GM19438 (cell line): ENCODE measurements at regions not wholly inside any gene's neighbourhood (a gene's known extent, or its start where the extent isn't known, plus 50 kb on each side); places are given as distances from the start of the nearest gene placed in this dataset.
"Not testable (repeated sequence)": the region's sequence is repeated elsewhere in the genome, so short reads cannot be mapped to it uniquely, and the experiment has no call there.

ENCODE experiments used
- ATAC-seq: cut with Tn5 transposase; IDR thresholded peaks from one replicate; pipeline ENCODE4 v1.9.1; 2021; ENCODE audit warnings: low read depth; ENCODE audit not compliant: unreplicated experiment

- ATAC-seq = no peak
Measured at GRCh38 chr12:82300611-82301010, 57.6 kb downstream of the CCDC59 start.

- no peak for ATAC-seq
Measured at GRCh38 chr12:82299319-82300025, 58.7 kb downstream of the CCDC59 start.

- ATAC-seq = no peak
Measured at GRCh38 chr12:82290415-82290814, 67.8 kb downstream of the CCDC59 start.

- ATAC-seq = not testable (repeated sequence)
Measured at GRCh38 chr12:82281335-82281734, 76.9 kb downstream of the CCDC59 start.

GRCh38 chr12:82279536-82280058 lies 78.6 kb downstream of the CCDC59 start:
- no peak for ATAC-seq

- no peak for ATAC-seq
Measured at GRCh38 chr12:82277582-82277981, 80.6 kb downstream of the CCDC59 start.

- ATAC-seq = no peak
Measured at GRCh38 chr12:82242729-82243128, 115.5 kb downstream of the CCDC59 start.

GRCh38 chr12:82225871-82226270 lies 132.3 kb downstream of the CCDC59 start:
- ATAC-seq = no peak

GRCh38 chr12:82223426-82223825 lies 134.8 kb downstream of the CCDC59 start:
- no peak for ATAC-seq

- ATAC-seq = no peak
Measured at GRCh38 chr12:82216475-82216874, 141.7 kb downstream of the CCDC59 start.

- no peak for ATAC-seq
Measured at GRCh38 chr12:82213761-82214160, 144.4 kb downstream of the CCDC59 start.

GRCh38 chr12:82210882-82211281 lies 147.3 kb downstream of the CCDC59 start:
- no peak for ATAC-seq

- no peak for ATAC-seq
Measured at GRCh38 chr12:82209533-82209932, 148.7 kb downstream of the CCDC59 start.

GRCh38 chr12:82207556-82207955 lies 150.6 kb downstream of the CCDC59 start:
- ATAC-seq = no peak

GRCh38 chr12:82203086-82203485 lies 155.1 kb downstream of the CCDC59 start:
- no peak for ATAC-seq

GRCh38 chr12:82187595-82187994 lies 170.6 kb downstream of the CCDC59 start:
- no peak for ATAC-seq

GRCh38 chr12:82187011-82187410 lies 171.2 kb downstream of the CCDC59 start:
- no peak for ATAC-seq

- ATAC-seq = no peak
Measured at GRCh38 chr12:82186282-82186681, 171.9 kb downstream of the CCDC59 start.

GRCh38 chr12:82184844-82185243 lies 173.3 kb downstream of the CCDC59 start:
- ATAC-seq = no peak

GRCh38 chr12:82182601-82183190 lies 175.5 kb downstream of the CCDC59 start:
- no peak for ATAC-seq

- ATAC-seq = no peak
Measured at GRCh38 chr12:82176761-82177490, 181.3 kb downstream of the CCDC59 start.
